K562 (cell line): ENCODE measurements at regions not wholly inside any gene's neighbourhood (a gene's known extent, or its start where the extent isn't known, plus 50 kb on each side); places are given as distances from the start of the nearest gene placed in this dataset.
A peak's percentile ranks its signal among the peaks of the same experiment; 100 is the strongest.

ENCODE experiments used
- CCAR2 ChIP-seq: fragments of 200-400 bp; formaldehyde crosslinking; IDR thresholded peaks from 2 replicates; pipeline ENCODE4 v1.6.1; 2017; ENCODE audit warnings: mild to moderate bottlenecking, low read depth, low read length
- FOXA3 ChIP-seq, 2 experiments: fragments of 450-650 bp in 1 of 2; sonication (generic) in 1 of 2; formaldehyde crosslinking; IDR thresholded peaks in 1 of 2; conservative IDR thresholded peaks in 1 of 2; 2 replicates each; pipeline versions ENCODE4 v1.4.0 to v1.8.0; 2020 to 2022; ENCODE audit warnings: mild to moderate bottlenecking in 2 of 2, missing genetic modification reagents in 1 of 2
- FOXO4 ChIP-seq: fragments of 450-650 bp; formaldehyde crosslinking; IDR thresholded peaks from 2 replicates; pipeline ENCODE4 v1.4.0; 2020; ENCODE audit warnings: mild to moderate bottlenecking, moderate library complexity
- HDAC8 ChIP-seq: fragments of 450-650 bp; IDR thresholded peaks from 2 replicates; pipeline ENCODE4 v1.6.1; 2016; ENCODE audit warnings: mild to moderate bottlenecking, missing genetic modification characterization, moderate library complexity, missing compliant biosample characterization
- MXI1 ChIP-seq: IDR thresholded peaks from 2 replicates; pipeline ENCODE4 v1.6.1; 2011; ENCODE audit warnings: low read depth, mild to moderate bottlenecking, improper control_type of control experiment, low read length
- NFIX ChIP-seq: fragments of 250-450 bp; sonication (Bioruptor Pico); IDR thresholded peaks from 2 replicates; pipeline ENCODE4 v1.4.0; 2020; ENCODE audit warnings: low read depth, mild to moderate bottlenecking, moderate library complexity
- NR1H2 ChIP-seq: sonication (generic); formaldehyde crosslinking; IDR thresholded peaks from 2 replicates; pipeline ENCODE4 v1.4.0; 2020; ENCODE audit warnings: mild to moderate bottlenecking, missing genetic modification reagents
- POU5F1 ChIP-seq: fragments of 150-350 bp; IDR thresholded peaks from 2 replicates; pipeline ENCODE4 v1.6.1; 2014; ENCODE audit warnings: borderline replicate concordance, low read length, low read depth, mild to moderate bottlenecking; ENCODE audit not compliant: partially characterized antibody
- SUPT5H ChIP-seq: fragments of 450-650 bp; IDR thresholded peaks from 2 replicates; pipeline ENCODE4 v1.6.1; 2016
- TAF9B ChIP-seq: fragments of 450-650 bp; IDR thresholded peaks from 2 replicates; pipeline ENCODE4 v1.6.1; 2018; ENCODE audit warnings: mild to moderate bottlenecking; ENCODE audit not compliant: partially characterized antibody
- ZBTB17 ChIP-seq: fragments of 450-650 bp; formaldehyde crosslinking; IDR thresholded peaks from 2 replicates; pipeline ENCODE4 v1.4.0; 2020; ENCODE audit warnings: mild to moderate bottlenecking
- ZBTB33 ChIP-seq: sonication (generic); formaldehyde crosslinking; IDR thresholded peaks from 2 replicates; pipeline ENCODE4 v1.8.1; 2023; ENCODE audit warnings: mild to moderate bottlenecking, missing genetic modification reagents
- ZNF146 ChIP-seq: IDR thresholded peaks from one replicate; pipeline ENCODE4 v1.6.1; 2018; ENCODE audit warnings: missing compliant biosample characterization; ENCODE audit not compliant: unreplicated experiment
- TF ChIP-seq, protein P1 (sequence below): fragments of 450-650 bp; conservative IDR thresholded peaks from 2 replicates; pipeline ENCODE4 v1.6.1; 2016; ENCODE audit warnings: missing genetic modification characterization, low read depth, mild to moderate bottlenecking, control low read depth, missing compliant biosample characterization
- TF ChIP-seq, protein P2 (sequence below): fragments of 450-650 bp; IDR thresholded peaks from 2 replicates; pipeline ENCODE4 v1.6.1; 2018; ENCODE audit not compliant: partially characterized antibody
- TF ChIP-seq, protein P3 (sequence below), 3 experiments: fragments of 200-800 bp in 1 of 3; sonication (Bioruptor generic) in 1 of 3; sonication (generic) in 1 of 3; formaldehyde crosslinking in 1 of 3; IDR thresholded peaks; 2 replicates each; pipeline versions ENCODE4 v1.6.1 to v1.8.0; 2016 to 2022; ENCODE audit warnings: mild to moderate bottlenecking in 2 of 3, missing compliant biosample characterization in 2 of 3, missing genetic modification characterization in 2 of 3, missing genetic modification reagents in 1 of 3
- TF ChIP-seq, protein P4 (sequence below): fragments of 450-650 bp; formaldehyde crosslinking; IDR thresholded peaks from 2 replicates; pipeline ENCODE4 v1.4.0; 2022; ENCODE audit warnings: missing genetic modification characterization

DNA sequence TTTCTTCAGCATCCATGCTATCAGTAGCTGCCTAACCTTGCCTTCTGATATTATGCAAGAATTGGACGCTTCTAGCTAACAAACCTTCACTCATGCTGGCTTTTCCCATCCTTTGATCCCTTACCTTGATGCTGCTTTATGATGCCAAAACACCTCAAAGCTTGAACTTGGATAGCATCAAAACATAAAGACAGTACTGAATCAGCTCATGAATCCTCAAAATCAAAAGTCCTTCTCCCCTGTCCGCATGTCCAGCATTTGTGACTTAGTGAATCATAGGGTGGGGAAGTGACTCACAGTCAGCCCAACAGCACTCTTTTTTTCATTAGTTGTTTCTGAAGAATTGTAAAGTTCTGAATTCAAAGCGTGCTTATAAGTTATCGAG is 89.5 kb upstream of the PIK3CG start (continued):
- TF ChIP-seq ZBTB17 (CRISPR knock-in tag) (peak; percentile 28; the same call in 1 of the 2 replicates), ZNF146 (no peak), SUPT5H (peak; percentile 33), POU5F1 (no peak), MXI1 (no peak), FOXO4 (CRISPR knock-in tag) (no peak), HDAC8 (no peak), TAF9B (peak; percentile 11), FOXA3 (CRISPR knock-in tag; conservative IDR thresholded peaks at IDR 0.05 in 1 of 2, IDR thresholded peaks at IDR 0.05 in 1 of 2) (no peak), ZBTB33 (CRISPR knock-in tag) (no peak), CCAR2 (0 out of 2 replicates have a peak, but pooled peaks have one; percentile 61), NR1H2 (CRISPR knock-in tag) (no peak), NFIX (CRISPR knock-in tag) (no peak)
- TF ChIP-seq, protein P1, sequence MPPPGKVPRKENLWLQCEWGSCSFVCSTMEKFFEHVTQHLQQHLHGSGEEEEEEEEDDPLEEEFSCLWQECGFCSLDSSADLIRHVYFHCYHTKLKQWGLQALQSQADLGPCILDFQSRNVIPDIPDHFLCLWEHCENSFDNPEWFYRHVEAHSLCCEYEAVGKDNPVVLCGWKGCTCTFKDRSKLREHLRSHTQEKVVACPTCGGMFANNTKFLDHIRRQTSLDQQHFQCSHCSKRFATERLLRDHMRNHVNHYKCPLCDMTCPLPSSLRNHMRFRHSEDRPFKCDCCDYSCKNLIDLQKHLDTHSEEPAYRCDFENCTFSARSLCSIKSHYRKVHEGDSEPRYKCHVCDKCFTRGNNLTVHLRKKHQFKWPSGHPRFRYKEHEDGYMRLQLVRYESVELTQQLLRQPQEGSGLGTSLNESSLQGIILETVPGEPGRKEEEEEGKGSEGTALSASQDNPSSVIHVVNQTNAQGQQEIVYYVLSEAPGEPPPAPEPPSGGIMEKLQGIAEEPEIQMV: no peak
- TF ChIP-seq, protein P2, sequence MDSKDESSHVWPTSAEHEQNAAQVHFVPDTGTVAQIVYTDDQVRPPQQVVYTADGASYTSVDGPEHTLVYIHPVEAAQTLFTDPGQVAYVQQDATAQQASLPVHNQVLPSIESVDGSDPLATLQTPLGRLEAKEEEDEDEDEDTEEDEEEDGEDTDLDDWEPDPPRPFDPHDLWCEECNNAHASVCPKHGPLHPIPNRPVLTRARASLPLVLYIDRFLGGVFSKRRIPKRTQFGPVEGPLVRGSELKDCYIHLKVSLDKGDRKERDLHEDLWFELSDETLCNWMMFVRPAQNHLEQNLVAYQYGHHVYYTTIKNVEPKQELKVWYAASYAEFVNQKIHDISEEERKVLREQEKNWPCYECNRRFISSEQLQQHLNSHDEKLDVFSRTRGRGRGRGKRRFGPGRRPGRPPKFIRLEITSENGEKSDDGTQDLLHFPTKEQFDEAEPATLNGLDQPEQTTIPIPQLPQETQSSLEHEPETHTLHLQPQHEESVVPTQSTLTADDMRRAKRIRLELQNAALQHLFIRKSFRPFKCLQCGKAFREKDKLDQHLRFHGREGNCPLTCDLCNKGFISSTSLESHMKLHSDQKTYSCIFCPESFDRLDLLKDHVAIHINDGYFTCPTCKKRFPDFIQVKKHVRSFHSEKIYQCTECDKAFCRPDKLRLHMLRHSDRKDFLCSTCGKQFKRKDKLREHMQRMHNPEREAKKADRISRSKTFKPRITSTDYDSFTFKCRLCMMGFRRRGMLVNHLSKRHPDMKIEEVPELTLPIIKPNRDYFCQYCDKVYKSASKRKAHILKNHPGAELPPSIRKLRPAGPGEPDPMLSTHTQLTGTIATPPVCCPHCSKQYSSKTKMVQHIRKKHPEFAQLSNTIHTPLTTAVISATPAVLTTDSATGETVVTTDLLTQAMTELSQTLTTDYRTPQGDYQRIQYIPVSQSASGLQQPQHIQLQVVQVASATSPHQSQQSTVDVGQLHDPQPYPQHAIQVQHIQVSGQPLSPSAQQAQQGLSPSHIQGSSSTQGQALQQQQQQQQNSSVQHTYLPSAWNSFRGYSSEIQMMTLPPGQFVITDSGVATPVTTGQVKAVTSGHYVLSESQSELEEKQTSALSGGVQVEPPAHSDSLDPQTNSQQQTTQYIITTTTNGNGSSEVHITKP: peak; percentile 58
- TF ChIP-seq, protein P3, sequence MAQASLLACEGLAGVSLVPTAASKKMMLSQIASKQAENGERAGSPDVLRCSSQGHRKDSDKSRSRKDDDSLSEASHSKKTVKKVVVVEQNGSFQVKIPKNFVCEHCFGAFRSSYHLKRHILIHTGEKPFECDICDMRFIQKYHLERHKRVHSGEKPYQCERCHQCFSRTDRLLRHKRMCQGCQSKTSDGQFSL (CRISPR knock-in tag; IDR thresholded peaks at IDR 0.05): no peak
- TF ChIP-seq, protein P3 (tag; IDR thresholded peaks at IDR 0.05): no peak
- TF ChIP-seq, protein P4, sequence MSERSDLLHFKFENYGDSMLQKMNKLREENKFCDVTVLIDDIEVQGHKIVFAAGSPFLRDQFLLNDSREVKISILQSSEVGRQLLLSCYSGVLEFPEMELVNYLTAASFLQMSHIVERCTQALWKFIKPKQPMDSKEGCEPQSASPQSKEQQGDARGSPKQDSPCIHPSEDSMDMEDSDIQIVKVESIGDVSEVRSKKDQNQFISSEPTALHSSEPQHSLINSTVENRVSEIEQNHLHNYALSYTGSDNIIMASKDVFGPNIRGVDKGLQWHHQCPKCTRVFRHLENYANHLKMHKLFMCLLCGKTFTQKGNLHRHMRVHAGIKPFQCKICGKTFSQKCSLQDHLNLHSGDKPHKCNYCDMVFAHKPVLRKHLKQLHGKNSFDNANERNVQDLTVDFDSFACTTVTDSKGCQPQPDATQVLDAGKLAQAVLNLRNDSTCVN: no peak
